SK-N-MC (cell line): ENCODE measurements at regions not wholly inside any gene's neighbourhood (a gene's known extent, or its start where the extent isn't known, plus 50 kb on each side); places are given as distances from the start of the nearest gene placed in this dataset.

Experiments used
- FOXP2 ChIP-seq: optimal IDR thresholded peaks from 2 replicates; pipeline ENCODE3; 2011; ENCODE audit warnings: mild to moderate bottlenecking, moderate library complexity; ENCODE audit not compliant: insufficient read depth; ENCODE audit errors: extremely low read length, control extremely low read depth
- POLR2AphosphoS5 ChIP-seq: IDR thresholded peaks from 2 replicates; pipeline ENCODE4 v1.6.1; 2012; ENCODE audit warnings: mild to moderate bottlenecking, low read depth, low read length, borderline replicate concordance

DNA sequence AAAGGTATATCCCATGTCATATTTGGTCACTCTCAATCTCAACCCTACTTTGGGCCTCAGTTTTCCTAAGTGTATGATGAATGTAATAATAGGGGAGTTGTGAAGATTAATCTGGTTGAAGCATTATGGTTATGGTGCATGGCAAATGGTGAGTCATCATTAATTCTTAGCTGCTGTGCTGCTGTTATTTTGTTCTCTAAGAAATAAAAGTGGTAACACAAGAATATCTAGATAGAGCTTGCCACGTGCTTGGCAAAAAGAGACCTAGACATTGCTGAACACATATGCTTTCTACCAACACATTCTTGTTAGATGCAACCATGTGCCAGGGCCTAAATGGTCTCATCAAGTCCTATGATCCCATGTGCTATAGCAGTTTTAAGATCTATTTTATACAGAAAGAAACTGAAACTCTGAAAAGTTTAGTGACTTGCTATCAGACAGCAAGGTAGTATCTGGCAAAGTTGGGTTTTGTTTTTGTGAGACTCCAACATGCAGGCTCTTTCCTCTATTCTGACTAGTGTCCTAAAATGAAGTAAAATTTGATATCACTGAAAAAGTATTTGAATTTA is 699.9 kb upstream of the MEF2C start:
- TF ChIP-seq POLR2AphosphoS5 (no peak), FOXP2 (no peak)
